GM23338 (cell line): ENCODE measurements at regions not wholly inside any gene's neighbourhood (a gene's known extent, or its start where the extent isn't known, plus 50 kb on each side); places are given as distances from the start of the nearest gene placed in this dataset.

Experiments
- ATAC-seq: fragments of 200-7000 bp; cut with Tn5 transposase; 3 replicates; pipeline ENCODE4 v1.9.1; 2020
- DNase-seq: peaks from one replicate; pipeline ENCODE4 v3.0.0-alpha.2; 2015; ENCODE audit warnings: low spot score
- H2AFZ ChIP-seq: fragments of 200-600 bp; sonication (generic); 2 replicates; pipeline ENCODE4 v1.8.0; 2016; ENCODE audit warnings: antibody characterized with exemption, mild to moderate bottlenecking, moderate library complexity
- H3F3A ChIP-seq: fragments of 200-600 bp; sonication (generic); replicated peaks from 2 replicates; pipeline ENCODE4 v1.8.0; 2017; ENCODE audit warnings: antibody characterized with exemption, mixed run types, low read depth
- H3K27ac ChIP-seq: fragments of 200-600 bp; sonication (generic); 2 replicates; pipeline ENCODE4 v1.6.1; 2016; ENCODE audit warnings: low read depth
- H3K27me3 ChIP-seq: fragments of 200-600 bp; sonication (generic); 2 replicates; pipeline ENCODE4 v1.8.0; 2016; ENCODE audit warnings: mild to moderate bottlenecking, mixed run types, moderate library complexity; ENCODE audit not compliant: insufficient read depth
- H3K36me3 ChIP-seq: fragments of 200-600 bp; sonication (generic); 2 replicates; pipeline ENCODE4 v1.8.0; 2016; ENCODE audit warnings: mild to moderate bottlenecking; ENCODE audit not compliant: insufficient read depth
- H3K4me1 ChIP-seq: fragments of 200-600 bp; sonication (generic); 2 replicates; pipeline ENCODE4 v1.8.0; 2016; ENCODE audit warnings: mild to moderate bottlenecking, moderate library complexity; ENCODE audit not compliant: insufficient read depth
- H3K4me2 ChIP-seq: fragments of 200-600 bp; sonication (generic); 2 replicates; pipeline ENCODE4 v1.7.1; 2017; ENCODE audit warnings: mixed run types
- H3K4me3 ChIP-seq: fragments of 200-600 bp; sonication (generic); 2 replicates; pipeline ENCODE4 v1.6.1; 2016; ENCODE audit warnings: mixed run types
- H3K79me2 ChIP-seq: fragments of 200-600 bp; sonication (generic); replicated peaks from 2 replicates; pipeline ENCODE4 v1.8.0; 2017; ENCODE audit warnings: mild to moderate bottlenecking; ENCODE audit not compliant: insufficient read depth
- H3K9me2 ChIP-seq: fragments of 200-600 bp; sonication (generic); 2 replicates; pipeline ENCODE4 v1.8.0; 2017; ENCODE audit not compliant: insufficient read depth
- H4K20me1 ChIP-seq: fragments of 200-600 bp; sonication (generic); replicated peaks from 2 replicates; pipeline ENCODE4 v1.8.0; 2017; ENCODE audit warnings: mild to moderate bottlenecking; ENCODE audit not compliant: insufficient read depth
- H3K27ac Mint-ChIP-seq: 2 replicates; pipeline ENCODE4 v1.8.0; 2020; ENCODE audit warnings: inconsistent platforms, mild to moderate bottlenecking, moderate library complexity, mixed read lengths
- H3K27me3 Mint-ChIP-seq: 3 replicates; pipeline ENCODE4 v1.8.0; 2022; ENCODE audit warnings: low read depth, mild to moderate bottlenecking, moderate library complexity, mixed read lengths, inconsistent platforms; ENCODE audit not compliant: insufficient read depth, poor library complexity
- H3K36me3 Mint-ChIP-seq: 3 replicates; pipeline ENCODE4 v1.8.0; 2021; ENCODE audit warnings: low read depth, mild to moderate bottlenecking, inconsistent platforms, moderate library complexity, mixed read lengths
- H3K4me1 Mint-ChIP-seq: 3 replicates; pipeline ENCODE4 v1.8.0; 2020; ENCODE audit warnings: mild to moderate bottlenecking, inconsistent platforms, mixed read lengths
- H3K4me3 Mint-ChIP-seq: 3 replicates; pipeline ENCODE4 v1.8.0; 2021; ENCODE audit warnings: moderate library complexity, mild to moderate bottlenecking, inconsistent platforms, mixed read lengths
- H3K9me3 Mint-ChIP-seq: 3 replicates; pipeline ENCODE4 v1.8.0; 2020; ENCODE audit warnings: moderate library complexity, mild to moderate bottlenecking, inconsistent platforms, mixed read lengths
- CREB1 ChIP-seq: fragments of 250-450 bp; sonication (Bioruptor Pico); IDR thresholded peaks from 2 replicates; pipeline ENCODE4 v1.5.0; 2020; ENCODE audit warnings: low read depth, mild to moderate bottlenecking, moderate library complexity
- CTCF ChIP-seq, 2 experiments: fragments of 200-600 bp in 1 of 2; sonication (generic) in 1 of 2; conservative IDR thresholded peaks; 2 replicates each; pipeline versions ENCODE4 v1.5.1 to v1.6.1; 2016 to 2017; ENCODE audit warnings: antibody characterized with exemption in 2 of 2, low read depth in 2 of 2, mild to moderate bottlenecking in 2 of 2, moderate library complexity in 1 of 2
- EZH2 ChIP-seq: fragments of 200-600 bp; sonication (generic); IDR thresholded peaks from one replicate; pipeline ENCODE4 v1.8.0; 2017; ENCODE audit warnings: antibody characterized with exemption, mild to moderate bottlenecking, low read depth; ENCODE audit not compliant: unreplicated experiment
- REST ChIP-seq: IDR thresholded peaks from one replicate; pipeline ENCODE4 v1.6.1; 2018; ENCODE audit warnings: antibody characterized with exemption; ENCODE audit not compliant: unreplicated experiment
- STAT1 ChIP-seq: IDR thresholded peaks from one replicate; pipeline ENCODE4 v1.6.1; 2016; ENCODE audit warnings: antibody characterized with exemption; ENCODE audit not compliant: unreplicated experiment
- TF ChIP-seq, protein P1 (sequence below): IDR thresholded peaks from 2 replicates; pipeline ENCODE4 v1.6.1; 2016; ENCODE audit warnings: antibody characterized with exemption
- TF ChIP-seq, protein P2 (sequence below): fragments of 250-450 bp; sonication (Bioruptor Pico); IDR thresholded peaks from 2 replicates; pipeline ENCODE4 v1.5.0; 2020; ENCODE audit warnings: mild to moderate bottlenecking, moderate library complexity

- H3K79me2 ChIP-seq = no peaks in the 10 kb centered on the region
- TF ChIP-seq EZH2 (no peak), CTCF (conservative IDR thresholded peaks at IDR 0.05; ENCODE audit: low read depth in 2 of 2) (no peak), REST (no peak), CREB1 (CRISPR knock-in tag) (no peak), STAT1 (no peak)
- TF ChIP-seq, protein P1, sequence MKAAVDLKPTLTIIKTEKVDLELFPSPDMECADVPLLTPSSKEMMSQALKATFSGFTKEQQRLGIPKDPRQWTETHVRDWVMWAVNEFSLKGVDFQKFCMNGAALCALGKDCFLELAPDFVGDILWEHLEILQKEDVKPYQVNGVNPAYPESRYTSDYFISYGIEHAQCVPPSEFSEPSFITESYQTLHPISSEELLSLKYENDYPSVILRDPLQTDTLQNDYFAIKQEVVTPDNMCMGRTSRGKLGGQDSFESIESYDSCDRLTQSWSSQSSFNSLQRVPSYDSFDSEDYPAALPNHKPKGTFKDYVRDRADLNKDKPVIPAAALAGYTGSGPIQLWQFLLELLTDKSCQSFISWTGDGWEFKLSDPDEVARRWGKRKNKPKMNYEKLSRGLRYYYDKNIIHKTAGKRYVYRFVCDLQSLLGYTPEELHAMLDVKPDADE = no peak
- TF ChIP-seq, protein P2, sequence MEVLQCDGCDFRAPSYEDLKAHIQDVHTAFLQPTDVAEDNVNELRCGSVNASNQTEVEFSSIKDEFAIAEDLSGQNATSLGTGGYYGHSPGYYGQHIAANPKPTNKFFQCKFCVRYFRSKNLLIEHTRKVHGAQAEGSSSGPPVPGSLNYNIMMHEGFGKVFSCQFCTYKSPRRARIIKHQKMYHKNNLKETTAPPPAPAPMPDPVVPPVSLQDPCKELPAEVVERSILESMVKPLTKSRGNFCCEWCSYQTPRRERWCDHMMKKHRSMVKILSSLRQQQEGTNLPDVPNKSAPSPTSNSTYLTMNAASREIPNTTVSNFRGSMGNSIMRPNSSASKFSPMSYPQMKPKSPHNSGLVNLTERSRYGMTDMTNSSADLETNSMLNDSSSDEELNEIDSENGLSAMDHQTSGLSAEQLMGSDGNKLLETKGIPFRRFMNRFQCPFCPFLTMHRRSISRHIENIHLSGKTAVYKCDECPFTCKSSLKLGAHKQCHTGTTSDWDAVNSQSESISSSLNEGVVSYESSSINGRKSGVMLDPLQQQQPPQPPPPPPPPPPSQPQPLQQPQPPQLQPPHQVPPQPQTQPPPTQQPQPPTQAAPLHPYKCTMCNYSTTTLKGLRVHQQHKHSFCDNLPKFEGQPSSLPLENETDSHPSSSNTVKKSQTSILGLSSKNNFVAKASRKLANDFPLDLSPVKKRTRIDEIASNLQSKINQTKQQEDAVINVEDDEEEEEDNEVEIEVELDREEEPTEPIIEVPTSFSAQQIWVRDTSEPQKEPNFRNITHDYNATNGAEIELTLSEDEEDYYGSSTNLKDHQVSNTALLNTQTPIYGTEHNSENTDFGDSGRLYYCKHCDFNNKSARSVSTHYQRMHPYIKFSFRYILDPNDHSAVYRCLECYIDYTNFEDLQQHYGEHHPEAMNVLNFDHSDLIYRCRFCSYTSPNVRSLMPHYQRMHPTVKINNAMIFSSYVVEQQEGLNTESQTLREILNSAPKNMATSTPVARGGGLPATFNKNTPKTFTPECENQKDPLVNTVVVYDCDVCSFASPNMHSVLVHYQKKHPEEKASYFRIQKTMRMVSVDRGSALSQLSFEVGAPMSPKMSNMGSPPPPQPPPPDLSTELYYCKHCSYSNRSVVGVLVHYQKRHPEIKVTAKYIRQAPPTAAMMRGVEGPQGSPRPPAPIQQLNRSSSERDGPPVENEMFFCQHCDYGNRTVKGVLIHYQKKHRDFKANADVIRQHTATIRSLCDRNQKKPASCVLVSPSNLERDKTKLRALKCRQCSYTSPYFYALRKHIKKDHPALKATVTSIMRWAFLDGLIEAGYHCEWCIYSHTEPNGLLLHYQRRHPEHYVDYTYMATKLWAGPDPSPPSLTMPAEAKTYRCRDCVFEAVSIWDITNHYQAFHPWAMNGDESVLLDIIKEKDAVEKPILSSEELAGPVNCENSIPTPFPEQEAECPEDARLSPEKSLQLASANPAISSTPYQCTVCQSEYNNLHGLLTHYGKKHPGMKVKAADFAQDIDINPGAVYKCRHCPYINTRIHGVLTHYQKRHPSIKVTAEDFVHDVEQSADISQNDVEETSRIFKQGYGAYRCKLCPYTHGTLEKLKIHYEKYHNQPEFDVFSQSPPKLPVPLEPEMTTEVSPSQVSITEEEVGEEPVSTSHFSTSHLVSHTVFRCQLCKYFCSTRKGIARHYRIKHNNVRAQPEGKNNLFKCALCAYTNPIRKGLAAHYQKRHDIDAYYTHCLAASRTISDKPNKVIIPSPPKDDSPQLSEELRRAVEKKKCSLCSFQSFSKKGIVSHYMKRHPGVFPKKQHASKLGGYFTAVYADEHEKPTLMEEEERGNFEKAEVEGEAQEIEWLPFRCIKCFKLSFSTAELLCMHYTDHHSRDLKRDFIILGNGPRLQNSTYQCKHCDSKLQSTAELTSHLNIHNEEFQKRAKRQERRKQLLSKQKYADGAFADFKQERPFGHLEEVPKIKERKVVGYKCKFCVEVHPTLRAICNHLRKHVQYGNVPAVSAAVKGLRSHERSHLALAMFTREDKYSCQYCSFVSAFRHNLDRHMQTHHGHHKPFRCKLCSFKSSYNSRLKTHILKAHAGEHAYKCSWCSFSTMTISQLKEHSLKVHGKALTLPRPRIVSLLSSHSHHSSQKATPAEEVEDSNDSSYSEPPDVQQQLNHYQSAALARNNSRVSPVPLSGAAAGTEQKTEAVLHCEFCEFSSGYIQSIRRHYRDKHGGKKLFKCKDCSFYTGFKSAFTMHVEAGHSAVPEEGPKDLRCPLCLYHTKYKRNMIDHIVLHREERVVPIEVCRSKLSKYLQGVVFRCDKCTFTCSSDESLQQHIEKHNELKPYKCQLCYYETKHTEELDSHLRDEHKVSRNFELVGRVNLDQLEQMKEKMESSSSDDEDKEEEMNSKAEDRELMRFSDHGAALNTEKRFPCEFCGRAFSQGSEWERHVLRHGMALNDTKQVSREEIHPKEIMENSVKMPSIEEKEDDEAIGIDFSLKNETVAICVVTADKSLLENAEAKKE (CRISPR knock-in tag) = no peak
- Mint-ChIP-seq H3K4me1 (peaks cover 5% of the 10 kb centered on the region), H3K36me3 (peaks cover 4% of the 10 kb centered on the region; the same call in 1 of the 3 replicates), H3K4me3 (no peak overlapping the region), H3K27ac (no peak overlapping the region), H3K9me3 (no peaks in the 10 kb centered on the region; the same call in 2 of the 3 replicates), H3K27me3 (no peaks in the 10 kb centered on the region)
- H3F3A ChIP-seq = no peaks in the 10 kb centered on the region
- ATAC-seq (no peak), DNase-seq (no peak)
- H3K27ac ChIP-seq = no peak overlapping the region
- no peaks in the 10 kb centered on the region for H3K9me2 ChIP-seq
- H4K20me1 ChIP-seq = no peaks in the 10 kb centered on the region
- no peaks in the 10 kb centered on the region for H3K4me1 ChIP-seq
- H3K4me3 ChIP-seq = no peak overlapping the region
- H2AFZ ChIP-seq = no peak overlapping the region
- no peaks in the 10 kb centered on the region for H3K27me3 ChIP-seq
- no peak overlapping the region for H3K4me2 ChIP-seq
- H3K36me3 ChIP-seq = no peaks in the 10 kb centered on the region
These were observed 293.0 kb downstream of the GRB14 start for GRCh38 chr2:164328310-164328709.
